K562 (cell line): ENCODE measurements at regions not wholly inside any gene's neighbourhood (a gene's known extent, or its start where the extent isn't known, plus 50 kb on each side); places are given as distances from the start of the nearest gene placed in this dataset.

Source experiments
- ATAC-seq: fragments of 200-7000 bp; cut with Tn5 transposase; 3 replicates; pipeline ENCODE4 v1.9.1; 2020; ENCODE audit warnings: moderate library complexity
- BruUV-seq: library from RNA; stranded (reverse); fragments of 400-500 nt; replicated peaks from 2 replicates; lab custom pipeline; 2021; lab: Mats Ljungman, UMichigan
- CTCF ChIA-PET: fragments of 300-600 bp; formaldehyde crosslinking; extraction: SDS; loops from one replicate; lab custom pipeline; 2021; ENCODE audit warnings: low intra/inter-chr PET ratio; lab: Yijun Ruan, JAX
- POLR2A ChIA-PET: fragments of 300-600, 350-650 bp; sonication (Branson Sonifier 250); formaldehyde crosslinking; extraction: SDS; loops from one replicate; lab custom pipeline; 2021; ENCODE audit warnings: antibody characterized with exemption, inconsistent platforms; lab: Yijun Ruan, JAX
- DNase-seq, 4 experiments: peaks; one replicate each; pipeline versions ENCODE4 v3.0.0 to v3.0.0-alpha.2; 2011 to 2018; ENCODE audit warnings: low spot score in 3 of 4, mixed read lengths in 3 of 4; ENCODE audit errors: extremely low read depth in 1 of 4
- FAIRE-seq: peaks from 2 replicates; lab custom pipeline; 2011; peaks lifted over from hg19 to GRCh38; lab: Jason Lieb, UNC
- H2AFZ ChIP-seq: 2 replicates; pipeline ENCODE4 v1.6.0; 2011; ENCODE audit warnings: low read depth, low read length, control low read depth, inconsistent platforms
- H3K27ac ChIP-seq: fragments of 200-600 bp; 3 replicates; pipeline ENCODE4 v1.8.0; 2011; ENCODE audit warnings: low read depth, mild to moderate bottlenecking, control low read depth, inconsistent platforms, low read length, moderate library complexity, mixed read lengths; ENCODE audit errors: extremely low read depth
- H3K27me3 ChIP-seq, 2 experiments: fragments of 300-600 bp in 1 of 2; 2 replicates in 1 of 2; 3 replicates in 1 of 2; pipeline versions ENCODE4 v1.6.0 to v1.8.0; 2011; ENCODE audit warnings: inconsistent platforms in 2 of 2, low read length in 2 of 2, mild to moderate bottlenecking in 1 of 2, mixed read lengths in 1 of 2, moderate library complexity in 1 of 2; ENCODE audit not compliant: control insufficient read depth in 2 of 2, insufficient read depth in 2 of 2
- H3K36me3 ChIP-seq: fragments of 300-600 bp; 3 replicates; pipeline ENCODE4 v1.8.0; 2011; ENCODE audit warnings: mild to moderate bottlenecking, low read length, inconsistent platforms; ENCODE audit not compliant: control insufficient read depth, insufficient read depth
- H3K4me1 ChIP-seq, 2 experiments: fragments of 200-600 bp in 1 of 2; replicated peaks in 1 of 2; 2 replicates in 1 of 2; 3 replicates in 1 of 2; pipeline versions ENCODE4 v1.5.1 to v1.8.0; 2011; ENCODE audit warnings: inconsistent platforms in 2 of 2, low read length in 2 of 2, mild to moderate bottlenecking in 1 of 2, mixed read lengths in 1 of 2, moderate library complexity in 1 of 2; ENCODE audit not compliant: control insufficient read depth in 2 of 2, insufficient read depth in 2 of 2
- H3K4me2 ChIP-seq: 2 replicates; pipeline ENCODE4 v1.6.1; 2011; ENCODE audit warnings: low read length, control low read depth, inconsistent platforms, mixed read lengths; ENCODE audit not compliant: insufficient read depth
- H3K4me3 ChIP-seq: fragments of 200-600 bp; sonication (generic), shearing (Covaris generic); 2 replicates; pipeline ENCODE4 v1.5.1; 2016; ENCODE audit warnings: control low read depth, inconsistent platforms
- H3K79me2 ChIP-seq: fragments of 200-600 bp; 3 replicates; pipeline ENCODE4 v1.8.0; 2011; ENCODE audit warnings: low read length, inconsistent platforms; ENCODE audit not compliant: control insufficient read depth, insufficient read depth
- H3K9ac ChIP-seq, 2 experiments: 2 replicates each; pipeline versions ENCODE4 v1.6.0 to v1.6.1; 2011; ENCODE audit warnings: low read depth in 2 of 2, low read length in 2 of 2, control low read depth in 1 of 2, inconsistent platforms in 1 of 2, mild to moderate bottlenecking in 1 of 2, mixed read lengths in 1 of 2; ENCODE audit not compliant: insufficient read depth in 1 of 2
- H3K9me1 ChIP-seq: one replicate; pipeline ENCODE4 v1.6.0; 2011; ENCODE audit warnings: inconsistent platforms, mild to moderate bottlenecking, low read length, moderate library complexity; ENCODE audit not compliant: control insufficient read depth, insufficient read depth
- H3K9me3 ChIP-seq: replicated peaks from 2 replicates; pipeline ENCODE4 v1.5.1; 2011; ENCODE audit warnings: low read depth, low read length, inconsistent platforms; ENCODE audit not compliant: control insufficient read depth, insufficient read depth
- H4K20me1 ChIP-seq: replicated peaks from 2 replicates; pipeline ENCODE4 v1.6.1; 2011; ENCODE audit warnings: low read length, inconsistent platforms, mixed read lengths; ENCODE audit not compliant: control insufficient read depth, insufficient read depth
- CTCF ChIP-seq, 3 experiments: IDR thresholded peaks in 2 of 3; conservative IDR thresholded peaks in 1 of 3; 2 replicates each; pipeline ENCODE4 v1.5.1; 2011 to 2012; ENCODE audit warnings: low read length in 3 of 3, mild to moderate bottlenecking in 3 of 3, control low read depth in 2 of 3, improper control_type of control experiment in 1 of 3, inconsistent platforms in 1 of 3, low read depth in 1 of 3, mixed read lengths in 1 of 3, moderate library complexity in 1 of 3; ENCODE audit not compliant: insufficient read depth in 2 of 3
- FOXJ2 ChIP-seq: fragments of 200-800 bp; sonication (Bioruptor generic); IDR thresholded peaks from 2 replicates; pipeline ENCODE4 v1.6.1; 2016; ENCODE audit warnings: missing genetic modification characterization, missing compliant biosample characterization
- HDAC6 ChIP-seq: IDR thresholded peaks from 2 replicates; pipeline ENCODE4 v1.6.1; 2012; ENCODE audit warnings: low read depth, mild to moderate bottlenecking, control low read depth, inconsistent platforms, low read length, moderate library complexity
- ID3 ChIP-seq, 2 experiments: fragments of 250-450 bp in 1 of 2; fragments of 450-650 bp in 1 of 2; sonication (Bioruptor Pico) in 1 of 2; IDR thresholded peaks; 2 replicates each; pipeline versions ENCODE4 v1.6.1 to v1.8.0; 2016 to 2021; ENCODE audit warnings: mild to moderate bottlenecking in 2 of 2, moderate library complexity in 2 of 2, missing compliant biosample characterization in 1 of 2, missing genetic modification characterization in 1 of 2
- KLF1 ChIP-seq: fragments of 450-650 bp; IDR thresholded peaks from 2 replicates; pipeline ENCODE4 v1.6.1; 2016; ENCODE audit warnings: missing genetic modification characterization, missing compliant biosample characterization
- RAD21 ChIP-seq, 2 experiments: fragments of 250-450 bp in 1 of 2; fragments of 450-650 bp in 1 of 2; sonication (Bioruptor Pico) in 1 of 2; formaldehyde crosslinking in 1 of 2; IDR thresholded peaks in 1 of 2; conservative IDR thresholded peaks in 1 of 2; 2 replicates each; pipeline versions ENCODE4 v1.4.0 to v1.8.0; 2020 to 2022; ENCODE audit warnings: mild to moderate bottlenecking in 2 of 2, moderate library complexity in 1 of 2
- REST ChIP-seq, 2 experiments: fragments of 450-650 bp; formaldehyde crosslinking in 1 of 2; IDR thresholded peaks; 2 replicates each; pipeline versions ENCODE4 v1.4.0 to v1.6.1; 2014 to 2020; ENCODE audit warnings: mild to moderate bottlenecking in 2 of 2, borderline replicate concordance in 1 of 2, low read depth in 1 of 2
- in situ Hi-C: fragments of 300-500 bp; cut with MboI; formaldehyde crosslinking; loops from 4 replicates; pipeline ENCODE4 v1.15.0; 2018; ENCODE audit warnings: inconsistent platforms, mixed read lengths
- intact Hi-C: fragments of 100-400 bp; cut with micrococcal nuclease; formaldehyde crosslinking; loops from 2 replicates; pipeline ENCODE4 v1.14.2; 2022

GRCh38 chr4:99724067-99724466, 66.4 kb upstream of the C4orf54 start:
- H2AFZ ChIP-seq, result peak overlapping the region; percentile 72
- no peaks in the 10 kb centered on the region for H3K9me3 ChIP-seq
- peaks cover 4 to 18% of the 10 kb centered on the region in 2 experiments; a peak in 4 of 5 replicates for H3K4me1 ChIP-seq
- H3K4me2 ChIP-seq, result peak overlapping the region; percentile 63
- TF ChIP-seq FOXJ2 (0 out of 2 replicates have a peak, but pooled peaks have one; percentile 30), KLF1 (tag) (no peak), ID3 (CRISPR knock-in tag; IDR thresholded peaks at IDR 0.05) (no peak), ID3 (tag; IDR thresholded peaks at IDR 0.05) (peak; percentile 2; the same call in 1 of the 2 replicates), REST (IDR thresholded peaks at IDR 0.05; ENCODE audit: borderline replicate concordance) (peak; percentile 42; the same call in 1 of the 2 replicates), REST (CRISPR knock-in tag; IDR thresholded peaks at IDR 0.05; ENCODE audit: low read depth) (no peak), CTCF (IDR thresholded peaks at IDR 0.05 in 2 of 3, conservative IDR thresholded peaks at IDR 0.05 in 1 of 3; ENCODE audit: insufficient read depth in 2 of 3, low read depth in 1 of 3, low read length in 3 of 3) (peak in 2 of 3 experiments; percentile 3 to 28; a peak in 2 of 6 replicates), RAD21 (CRISPR knock-in tag; conservative IDR thresholded peaks at IDR 0.05 in 1 of 2, IDR thresholded peaks at IDR 0.05 in 1 of 2) (peak; percentile 36 to 56), HDAC6 (no peak)
- TF ChIP-seq, all 486 proteins: peak for 5
- H3K27ac ChIP-seq, result peak overlapping the region; percentile 55; the same call in 2 of the 3 replicates
- BruUV-seq, result no TSS peak
- intact Hi-C loops (loop anchor here (1.0 to 5.0 kb wide), 3 partner anchors 84 to 225 kb away; no protein-coding TSS in a partner anchor), in situ Hi-C loops (no loop called here)
- no peaks in the 10 kb centered on the region for H3K27me3 ChIP-seq
- no peak overlapping the region for H3K4me3 ChIP-seq
- ChIA-PET CTCF (no interaction called here), POLR2A (interaction anchor here (0.9 to 1.8 kb wide), 2 partner anchors 10 to 171 kb away, joined by 3 to 9 read pairs; partner anchors contain the start of gene LAMTOR3)
- no peaks in the 10 kb centered on the region for H3K36me3 ChIP-seq
- H3K9ac ChIP-seq, result no peak overlapping the region
- peak; percentile 51 for ATAC-seq
- no peaks in the 10 kb centered on the region for H3K9me1 ChIP-seq
- H3K79me2 ChIP-seq, result no peaks in the 10 kb centered on the region
- DNase-seq, result peak in 1 of 4 experiments; percentile 9
- FAIRE-seq, result no peak
- H4K20me1 ChIP-seq, result no peaks in the 10 kb centered on the region
